DND-41 (cell line): ENCODE measurements at regions not wholly inside any gene's neighbourhood (a gene's known extent, or its start where the extent isn't known, plus 50 kb on each side); places are given as distances from the start of the nearest gene placed in this dataset.

ENCODE experiments used
- ATAC-seq: fragments of 200-7000 bp; cut with Tn5 transposase; 3 replicates; pipeline ENCODE4 v1.9.1; 2021; ENCODE audit warnings: low read depth; ENCODE audit not compliant: insufficient read depth
- DNase-seq: peaks from one replicate; pipeline ENCODE4 v3.0.0-alpha.2; 2020
- H2AFZ ChIP-seq: 2 replicates; pipeline ENCODE4 v1.6.0; 2012; ENCODE audit warnings: low read depth, low read length
- H3K27ac ChIP-seq: 2 replicates; pipeline ENCODE4 v1.5.1; 2012; ENCODE audit warnings: low read length, inconsistent platforms
- H3K27me3 ChIP-seq: fragments of 200-600 bp; sonication (generic); 2 replicates; pipeline ENCODE4 v1.6.0; 2012; ENCODE audit warnings: low read length, mild to moderate bottlenecking, inconsistent platforms; ENCODE audit not compliant: insufficient read depth, poor library complexity
- H3K36me3 ChIP-seq: 2 replicates; pipeline ENCODE4 v1.5.1; 2012; ENCODE audit warnings: low read length, inconsistent platforms; ENCODE audit not compliant: insufficient read depth
- H3K4me1 ChIP-seq: 2 replicates; pipeline ENCODE4 v1.5.1; 2012; ENCODE audit warnings: mild to moderate bottlenecking, low read length; ENCODE audit not compliant: insufficient read depth
- H3K4me2 ChIP-seq: 2 replicates; pipeline ENCODE4 v1.6.0; 2012; ENCODE audit warnings: mild to moderate bottlenecking, moderate library complexity, low read length, inconsistent platforms; ENCODE audit not compliant: insufficient read depth
- H3K4me3 ChIP-seq, 2 experiments: fragments of 200-600 bp in 1 of 2; shearing (Covaris generic) in 1 of 2; 2 replicates each; pipeline ENCODE4 v1.5.1; 2012 to 2016; ENCODE audit warnings: inconsistent platforms in 2 of 2, low read length in 2 of 2, mild to moderate bottlenecking in 2 of 2, low read depth in 1 of 2, moderate library complexity in 1 of 2
- H3K79me2 ChIP-seq: 2 replicates; pipeline ENCODE4 v1.6.0; 2012; ENCODE audit warnings: low read length, inconsistent platforms; ENCODE audit not compliant: insufficient read depth
- H3K9ac ChIP-seq: 2 replicates; pipeline ENCODE4 v1.6.0; 2012; ENCODE audit warnings: low read depth, mild to moderate bottlenecking, inconsistent platforms, low read length, moderate library complexity
- H3K9me3 ChIP-seq: 2 replicates; pipeline ENCODE4 v1.5.1; 2012; ENCODE audit warnings: low read length, moderate library complexity, mild to moderate bottlenecking, inconsistent platforms; ENCODE audit not compliant: insufficient read depth, severe bottlenecking
- H4K20me1 ChIP-seq: 2 replicates; pipeline ENCODE4 v1.6.0; 2012; ENCODE audit warnings: low read length; ENCODE audit not compliant: insufficient read depth
- EZH2 ChIP-seq: IDR thresholded peaks from 3 replicates; pipeline ENCODE4 v1.6.1; 2012; ENCODE audit warnings: borderline replicate concordance, low read depth, mild to moderate bottlenecking, moderate library complexity, low read length, inconsistent platforms; ENCODE audit not compliant: severe bottlenecking
- TF ChIP-seq, protein P1 (sequence below): IDR thresholded peaks from 2 replicates; pipeline ENCODE4 v1.5.1; 2012; ENCODE audit warnings: borderline replicate concordance, low read length, moderate library complexity, mild to moderate bottlenecking; ENCODE audit not compliant: poor library complexity, severe bottlenecking; ENCODE audit errors: extremely low read depth

DNA sequence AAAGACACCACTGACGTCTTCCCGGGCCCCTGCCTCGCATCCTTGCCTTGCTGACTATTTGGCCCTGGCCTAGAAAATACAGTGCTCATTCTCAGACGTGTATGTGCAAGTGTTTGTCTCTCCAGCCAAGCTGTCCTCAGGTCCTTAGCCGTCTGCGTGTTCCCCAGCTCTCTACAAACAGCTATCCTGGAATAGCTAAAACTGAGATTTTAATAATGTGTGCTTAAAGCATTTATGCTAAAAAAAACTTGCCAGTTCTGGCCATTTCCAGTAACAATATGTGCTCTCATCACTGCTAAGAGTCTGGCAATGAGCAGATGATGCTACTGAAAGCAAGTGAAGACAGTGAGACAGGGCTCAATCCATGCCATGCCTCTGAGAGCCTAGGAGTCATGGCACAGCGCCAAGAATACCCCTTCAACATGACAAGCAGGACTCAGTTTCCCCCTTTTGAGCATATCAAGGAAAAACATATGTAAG is 55.7 kb downstream of the IRF2BP2 start:
- no peaks in the 10 kb centered on the region for H3K27me3 ChIP-seq
- H3K4me3 ChIP-seq, result no peak overlapping the region
- no peak overlapping the region for H3K4me2 ChIP-seq
- H3K9me3 ChIP-seq, result no peaks in the 10 kb centered on the region
- DNase-seq, result no peak
- H2AFZ ChIP-seq, result no peak overlapping the region
- no peak overlapping the region for H3K9ac ChIP-seq
- H4K20me1 ChIP-seq, result no peaks in the 10 kb centered on the region
- H3K36me3 ChIP-seq, result no peaks in the 10 kb centered on the region
- no peaks in the 10 kb centered on the region for H3K79me2 ChIP-seq
- 0 out of 2 replicates have a peak overlapping the region, but pooled peaks have one; percentile 16 for H3K27ac ChIP-seq
- TF ChIP-seq EZH2, result no peak
- TF ChIP-seq, protein P1, sequence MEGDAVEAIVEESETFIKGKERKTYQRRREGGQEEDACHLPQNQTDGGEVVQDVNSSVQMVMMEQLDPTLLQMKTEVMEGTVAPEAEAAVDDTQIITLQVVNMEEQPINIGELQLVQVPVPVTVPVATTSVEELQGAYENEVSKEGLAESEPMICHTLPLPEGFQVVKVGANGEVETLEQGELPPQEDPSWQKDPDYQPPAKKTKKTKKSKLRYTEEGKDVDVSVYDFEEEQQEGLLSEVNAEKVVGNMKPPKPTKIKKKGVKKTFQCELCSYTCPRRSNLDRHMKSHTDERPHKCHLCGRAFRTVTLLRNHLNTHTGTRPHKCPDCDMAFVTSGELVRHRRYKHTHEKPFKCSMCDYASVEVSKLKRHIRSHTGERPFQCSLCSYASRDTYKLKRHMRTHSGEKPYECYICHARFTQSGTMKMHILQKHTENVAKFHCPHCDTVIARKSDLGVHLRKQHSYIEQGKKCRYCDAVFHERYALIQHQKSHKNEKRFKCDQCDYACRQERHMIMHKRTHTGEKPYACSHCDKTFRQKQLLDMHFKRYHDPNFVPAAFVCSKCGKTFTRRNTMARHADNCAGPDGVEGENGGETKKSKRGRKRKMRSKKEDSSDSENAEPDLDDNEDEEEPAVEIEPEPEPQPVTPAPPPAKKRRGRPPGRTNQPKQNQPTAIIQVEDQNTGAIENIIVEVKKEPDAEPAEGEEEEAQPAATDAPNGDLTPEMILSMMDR, result no peak
- H3K4me1 ChIP-seq, result no peaks in the 10 kb centered on the region
- no peak for ATAC-seq

DNA sequence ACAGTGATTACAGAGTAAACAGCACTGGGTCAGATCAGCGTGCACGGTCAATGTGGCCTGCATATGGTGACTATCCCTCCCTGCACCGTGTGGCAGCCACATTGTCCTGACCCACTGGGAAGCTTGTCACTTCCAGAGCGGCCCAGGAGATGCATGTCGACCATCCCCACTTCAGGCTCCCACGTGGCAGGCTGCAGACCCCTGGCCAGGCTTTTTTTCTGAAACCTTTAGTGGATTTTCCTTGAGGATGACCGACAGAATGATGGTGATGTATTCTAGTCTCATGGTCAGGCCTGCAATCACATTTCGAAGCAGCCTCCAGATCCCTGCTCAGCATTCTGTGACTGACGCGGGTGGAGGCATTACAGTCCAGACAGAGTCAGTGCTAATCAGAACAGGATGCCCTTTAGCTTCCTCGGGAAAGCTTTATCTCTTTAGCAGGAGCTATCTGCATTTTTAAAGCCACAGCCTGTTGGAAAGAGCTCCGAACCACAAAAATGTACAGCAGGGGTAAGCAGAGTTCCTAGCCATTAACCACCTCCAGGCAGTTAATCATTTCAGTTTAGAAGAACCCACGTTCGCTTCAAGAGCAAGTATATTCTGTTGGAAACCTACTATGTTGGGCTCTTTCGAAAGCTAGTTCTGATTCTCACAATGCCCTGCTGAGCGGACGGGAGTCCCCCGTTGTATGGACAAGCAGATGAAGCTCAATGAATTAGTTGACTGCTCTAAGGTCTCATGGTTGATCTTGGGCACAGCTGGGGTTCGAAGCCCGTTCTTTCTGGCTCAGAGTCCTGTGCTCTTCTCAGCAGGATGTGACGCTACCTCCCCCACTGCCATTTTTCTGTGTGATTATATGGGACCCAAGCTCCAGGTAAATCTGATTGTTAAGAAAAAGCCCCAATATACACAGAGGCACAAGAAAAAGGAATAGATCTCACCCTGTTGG is 56.5 kb downstream of the IRF2BP2 start:
- H3K9ac ChIP-seq, result no peak overlapping the region
- H3K79me2 ChIP-seq, result no peaks in the 10 kb centered on the region
- H3K4me3 ChIP-seq, result no peak overlapping the region
- H3K36me3 ChIP-seq, result no peaks in the 10 kb centered on the region
- H3K27ac ChIP-seq, result no peak overlapping the region
- no peaks in the 10 kb centered on the region for H3K9me3 ChIP-seq
- H3K4me2 ChIP-seq, result no peak overlapping the region
- no peak for ATAC-seq
- no peaks in the 10 kb centered on the region for H3K4me1 ChIP-seq
- no peaks in the 10 kb centered on the region for H3K27me3 ChIP-seq
- H4K20me1 ChIP-seq, result no peaks in the 10 kb centered on the region
- H2AFZ ChIP-seq, result no peak overlapping the region
- no peak for DNase-seq
- TF ChIP-seq, protein P1, result no peak
- no peak for TF ChIP-seq EZH2

DNA sequence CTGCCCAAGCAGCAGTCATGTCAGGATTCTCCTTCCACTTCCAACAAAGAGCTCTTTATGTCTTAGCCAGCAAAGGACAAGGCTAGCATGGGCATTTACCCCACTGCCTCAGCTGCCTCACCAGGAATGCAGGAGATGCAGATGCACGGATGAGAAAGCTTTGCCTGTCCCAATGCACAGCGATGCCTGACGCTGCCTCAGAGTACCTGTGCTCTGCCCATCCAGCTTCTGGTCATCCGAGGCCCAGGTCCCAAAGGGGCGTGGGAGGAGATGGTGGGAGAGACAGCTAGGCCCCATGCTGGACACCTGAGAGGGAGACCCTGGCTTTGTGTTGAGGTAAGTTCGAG is 59.0 kb downstream of the IRF2BP2 start:
- Histone ChIP-seq H3K36me3 (no peaks in the 10 kb centered on the region), H3K27ac (no peak overlapping the region), H3K4me1 (0 out of 2 replicates have a peak, but pooled peaks cover under 1% of the 10 kb centered on the region), H3K4me2 (no peak overlapping the region), H3K4me3 (no peak overlapping the region), H3K79me2 (no peaks in the 10 kb centered on the region), H2AFZ (no peak overlapping the region), H4K20me1 (no peaks in the 10 kb centered on the region), H3K27me3 (no peaks in the 10 kb centered on the region), H3K9ac (no peak overlapping the region), H3K9me3 (no peaks in the 10 kb centered on the region)
- DNase-seq (no peak), ATAC-seq (no peak)
- TF ChIP-seq EZH2, result no peak
- TF ChIP-seq, protein P1, result no peak
